ENCODE measurements at regions not wholly inside any gene's neighbourhood (a gene's known extent, or its start where the extent isn't known, plus 50 kb on each side); places are given as distances from the start of the nearest gene placed in this dataset.

DNA sequence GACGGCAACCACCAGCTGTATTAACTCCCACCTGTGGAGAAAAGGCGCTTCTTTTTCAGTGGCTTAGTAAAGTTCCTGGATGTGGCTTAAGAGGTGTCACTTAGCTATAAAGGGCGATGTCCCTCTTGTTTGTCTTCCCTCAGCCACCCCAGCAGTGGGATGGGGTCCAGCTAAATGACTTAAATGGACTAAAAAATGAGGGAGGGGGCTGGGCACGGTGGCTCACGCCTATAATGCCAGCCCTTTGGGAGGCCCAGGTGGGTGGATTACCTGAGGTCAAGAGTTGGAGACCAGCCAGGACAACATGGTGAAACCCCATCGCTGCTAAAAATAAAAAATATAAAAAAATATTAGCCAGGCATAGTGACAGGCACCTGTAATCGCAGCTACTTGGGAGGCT is 667.5 kb upstream of the RBFOX1 start:
- no peaks in the 10 kb centered on the region for H3K36me3 Mint-ChIP-seq
- no peaks in the 10 kb centered on the region for H3K4me1 ChIP-seq (ENCODE audit: control insufficient read depth, insufficient read depth, low read length, poor library complexity, severe bottlenecking)
- no peak overlapping the region for H3K27ac Mint-ChIP-seq
- no peak overlapping the region for H3K4me3 Mint-ChIP-seq
- no peaks in the 10 kb centered on the region for H3K4me1 Mint-ChIP-seq
- no peak overlapping the region for H3K27ac ChIP-seq (ENCODE audit: insufficient read depth, low read length, poor library complexity, severe bottlenecking)
- ATAC-seq (ENCODE audit: low read depth in 2 of 2) (no peak), DNase-seq (no peak)
- H3K4me3 ChIP-seq (ENCODE audit: low read depth, low read length), result no peak overlapping the region
- no peaks in the 10 kb centered on the region for H3K27me3 Mint-ChIP-seq
- H3K9me3 ChIP-seq (ENCODE audit: control insufficient read depth in 2 of 2, low read length in 2 of 2), result no peaks in the 10 kb centered on the region
- H3K27me3 ChIP-seq (ENCODE audit: control insufficient read depth, insufficient read depth, low read length), result no peaks in the 10 kb centered on the region
- H3K9me3 Mint-ChIP-seq, result peaks cover 0 to 6% (median 0%) of the 10 kb centered on the region in 7 donors
- no peaks in the 10 kb centered on the region for H3K36me3 ChIP-seq (ENCODE audit: control insufficient read depth, insufficient read depth, low read length)

DNA sequence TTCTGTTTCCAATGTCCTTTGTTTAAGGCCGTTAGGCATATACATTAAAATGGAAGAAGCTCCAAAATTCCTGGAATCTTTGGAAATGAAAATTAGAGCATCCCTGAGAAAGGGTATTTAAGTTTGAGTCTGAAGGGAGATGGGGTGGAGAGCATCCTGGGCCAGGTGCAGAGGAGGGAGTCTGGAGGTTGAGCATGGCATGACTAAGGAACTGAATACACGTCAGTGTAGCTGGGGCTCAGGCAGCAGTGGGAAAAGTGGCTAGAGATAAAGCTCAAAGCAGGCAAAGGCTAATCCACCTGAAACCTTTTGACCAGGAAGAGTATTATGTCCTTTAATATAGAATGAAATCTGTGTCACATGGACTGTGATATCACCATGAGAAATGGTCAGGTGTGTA is 669.0 kb upstream of the RBFOX1 start:
- H3K27ac Mint-ChIP-seq, result no peak overlapping the region

DNA sequence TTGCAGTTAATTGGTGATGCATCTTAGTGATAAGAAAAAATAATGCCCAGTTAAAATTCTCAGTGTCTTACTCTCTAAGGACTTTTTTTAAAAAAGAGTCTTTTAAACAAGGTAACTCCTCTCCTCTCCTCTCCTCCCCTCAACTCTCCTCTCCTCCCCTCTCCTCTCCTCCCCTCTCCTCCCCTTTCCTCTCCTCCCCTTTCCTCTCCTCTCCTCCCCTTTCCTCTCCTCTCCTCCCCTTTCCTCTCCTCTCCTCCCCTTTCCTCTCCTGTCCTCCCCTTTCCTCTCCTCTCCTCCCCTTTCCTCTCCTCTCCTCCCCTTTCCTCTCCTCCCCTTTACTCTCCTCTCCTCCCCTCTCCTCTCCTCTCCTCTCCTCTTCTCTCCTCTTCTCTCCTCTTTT is 675.9 kb upstream of the RBFOX1 start:
- no peaks in the 10 kb centered on the region for H3K27me3 ChIP-seq (ENCODE audit: control insufficient read depth, insufficient read depth, low read length)
- DNase-seq (no peak), ATAC-seq (ENCODE audit: low read depth in 2 of 2) (no peak)
- no peak overlapping the region for H3K27ac Mint-ChIP-seq
- H3K4me1 Mint-ChIP-seq, result no peaks in the 10 kb centered on the region
- no peaks in the 10 kb centered on the region for H3K27me3 Mint-ChIP-seq
- H3K4me1 ChIP-seq (ENCODE audit: control insufficient read depth, insufficient read depth, low read length, poor library complexity, severe bottlenecking), result no peaks in the 10 kb centered on the region
- no peak overlapping the region for H3K4me3 ChIP-seq (ENCODE audit: low read depth, low read length)
- no peak overlapping the region for H3K27ac ChIP-seq (ENCODE audit: insufficient read depth, low read length, poor library complexity, severe bottlenecking)
- H3K4me3 Mint-ChIP-seq, result no peak overlapping the region
- H3K36me3 ChIP-seq (ENCODE audit: control insufficient read depth, insufficient read depth, low read length), result no peaks in the 10 kb centered on the region
- no peaks in the 10 kb centered on the region for H3K9me3 ChIP-seq (ENCODE audit: control insufficient read depth in 2 of 2, low read length in 2 of 2)
- no peaks in the 10 kb centered on the region for H3K36me3 Mint-ChIP-seq
- H3K9me3 Mint-ChIP-seq, result peaks cover 0 to 13% (median 6%) of the 10 kb centered on the region in 7 donors

More for the DNA sequence above, 669.0 kb upstream of the RBFOX1 start:
- H3K4me3 ChIP-seq (ENCODE audit: low read depth, low read length), result no peak overlapping the region
- Mint-ChIP-seq H3K36me3 (no peaks in the 10 kb centered on the region), H3K4me1 (no peaks in the 10 kb centered on the region), H3K27me3 (no peaks in the 10 kb centered on the region), H3K4me3 (no peak overlapping the region), H3K9me3 (peaks cover 0 to 6% (median 0%) of the 10 kb centered on the region in 7 donors)
- no peak for ATAC-seq (ENCODE audit: low read depth in 2 of 2)
- no peaks in the 10 kb centered on the region for H3K9me3 ChIP-seq (ENCODE audit: control insufficient read depth in 2 of 2, low read length in 2 of 2)
- H3K27me3 ChIP-seq (ENCODE audit: control insufficient read depth, insufficient read depth, low read length), result no peaks in the 10 kb centered on the region
- DNase-seq, result no peak
- H3K27ac ChIP-seq (ENCODE audit: insufficient read depth, low read length, poor library complexity, severe bottlenecking), result no peak overlapping the region
- no peaks in the 10 kb centered on the region for H3K36me3 ChIP-seq (ENCODE audit: control insufficient read depth, insufficient read depth, low read length)
- H3K4me1 ChIP-seq (ENCODE audit: control insufficient read depth, insufficient read depth, low read length, poor library complexity, severe bottlenecking), result no peaks in the 10 kb centered on the region

DNA sequence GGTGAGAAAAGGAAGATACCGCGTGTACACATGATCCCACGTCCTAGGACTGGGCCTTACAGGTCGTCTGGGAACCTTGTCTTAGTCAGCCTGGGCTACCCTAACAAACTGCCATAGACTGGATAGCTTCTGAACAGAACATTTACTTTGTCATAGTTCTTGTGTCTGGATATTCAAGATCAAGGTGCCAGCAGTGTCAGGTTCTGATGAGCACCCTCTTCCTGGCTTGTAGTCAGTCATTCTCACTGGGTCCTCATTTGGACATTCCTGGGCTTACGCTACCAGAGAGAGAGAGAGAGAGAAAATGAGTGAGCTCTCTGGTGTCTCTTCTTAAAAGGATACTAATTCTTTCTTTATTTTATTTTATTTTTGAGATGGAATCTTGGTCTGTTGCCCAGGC is 685.8 kb upstream of the RBFOX1 start:
- H3K4me1 ChIP-seq (ENCODE audit: control insufficient read depth, insufficient read depth, low read length, poor library complexity, severe bottlenecking), result no peaks in the 10 kb centered on the region
- H3K9me3 Mint-ChIP-seq, result peaks cover 0 to 6% (median 0%) of the 10 kb centered on the region in 7 donors

DNA sequence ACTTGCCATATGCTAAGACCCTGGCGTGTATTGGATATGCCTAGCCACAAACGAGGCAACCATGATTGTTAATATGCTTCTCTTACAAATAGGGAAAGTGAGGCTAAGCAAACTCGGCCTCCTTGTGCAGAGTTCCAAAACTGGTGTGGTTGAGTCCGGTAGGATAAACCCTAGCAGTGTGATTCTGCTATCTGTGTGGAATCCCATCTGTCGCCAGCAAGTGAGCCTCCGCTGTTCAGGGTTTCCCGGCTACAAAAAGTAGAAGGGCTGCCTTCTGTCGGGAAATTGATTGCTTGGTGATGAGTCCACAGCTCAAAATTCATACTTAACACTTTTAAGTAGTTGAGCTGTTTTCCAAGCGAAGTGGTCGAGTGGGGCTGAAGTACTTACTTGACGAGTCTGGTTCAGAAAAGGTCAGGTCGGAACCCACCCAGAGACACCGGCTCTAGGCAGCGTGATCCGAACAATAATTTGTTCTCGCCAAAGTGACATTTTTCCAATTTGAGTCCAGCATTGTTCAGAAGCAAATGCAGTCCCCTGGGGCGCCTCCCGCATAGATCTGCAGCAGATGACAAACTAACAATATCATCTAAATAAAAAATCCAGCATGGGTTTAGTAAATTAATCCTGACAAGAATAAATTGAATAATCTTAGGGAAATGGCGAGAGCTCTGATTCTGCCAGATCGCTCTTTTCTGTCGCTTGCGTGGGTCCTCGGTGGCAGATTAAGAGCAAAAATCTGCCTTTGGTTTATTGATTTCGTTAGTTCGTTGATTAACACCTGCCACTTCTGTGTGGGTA is 686.7 kb upstream of the RBFOX1 start:
- Histone ChIP-seq H3K4me1 (ENCODE audit: control insufficient read depth, insufficient read depth, low read length, poor library complexity, severe bottlenecking) (no peaks in the 10 kb centered on the region), H3K27me3 (ENCODE audit: control insufficient read depth, insufficient read depth, low read length) (no peaks in the 10 kb centered on the region), H3K4me3 (ENCODE audit: low read depth, low read length) (no peak overlapping the region), H3K9me3 (ENCODE audit: control insufficient read depth in 2 of 2, low read length in 2 of 2) (no peaks in the 10 kb centered on the region), H3K27ac (ENCODE audit: insufficient read depth, low read length, poor library complexity, severe bottlenecking) (no peak overlapping the region), H3K36me3 (ENCODE audit: control insufficient read depth, insufficient read depth, low read length) (no peaks in the 10 kb centered on the region)
- Mint-ChIP-seq H3K9me3 (no peaks in the 10 kb centered on the region), H3K27me3 (no peaks in the 10 kb centered on the region), H3K36me3 (no peaks in the 10 kb centered on the region), H3K27ac (no peak overlapping the region), H3K4me3 (no peak overlapping the region), H3K4me1 (peaks cover 0 to 8% (median 6%) of the 10 kb centered on the region in 4 donors)
- DNase-seq, result no peak
- ATAC-seq (ENCODE audit: low read depth in 2 of 2), result no peak

More for the DNA sequence above, 685.8 kb upstream of the RBFOX1 start:
- Histone ChIP-seq H3K27me3 (ENCODE audit: control insufficient read depth, insufficient read depth, low read length) (no peaks in the 10 kb centered on the region), H3K27ac (ENCODE audit: insufficient read depth, low read length, poor library complexity, severe bottlenecking) (no peak overlapping the region), H3K9me3 (ENCODE audit: control insufficient read depth in 2 of 2, low read length in 2 of 2) (no peaks in the 10 kb centered on the region), H3K36me3 (ENCODE audit: control insufficient read depth, insufficient read depth, low read length) (no peaks in the 10 kb centered on the region), H3K4me3 (ENCODE audit: low read depth, low read length) (no peak overlapping the region)
- H3K27me3 Mint-ChIP-seq, result no peaks in the 10 kb centered on the region
- no peak overlapping the region for H3K27ac Mint-ChIP-seq
- peaks cover 0 to 8% (median 6%) of the 10 kb centered on the region in 4 donors for H3K4me1 Mint-ChIP-seq
- H3K36me3 Mint-ChIP-seq, result no peaks in the 10 kb centered on the region
- no peak for DNase-seq
- H3K4me3 Mint-ChIP-seq, result no peak overlapping the region
- no peak for ATAC-seq (ENCODE audit: low read depth in 2 of 2)

DNA sequence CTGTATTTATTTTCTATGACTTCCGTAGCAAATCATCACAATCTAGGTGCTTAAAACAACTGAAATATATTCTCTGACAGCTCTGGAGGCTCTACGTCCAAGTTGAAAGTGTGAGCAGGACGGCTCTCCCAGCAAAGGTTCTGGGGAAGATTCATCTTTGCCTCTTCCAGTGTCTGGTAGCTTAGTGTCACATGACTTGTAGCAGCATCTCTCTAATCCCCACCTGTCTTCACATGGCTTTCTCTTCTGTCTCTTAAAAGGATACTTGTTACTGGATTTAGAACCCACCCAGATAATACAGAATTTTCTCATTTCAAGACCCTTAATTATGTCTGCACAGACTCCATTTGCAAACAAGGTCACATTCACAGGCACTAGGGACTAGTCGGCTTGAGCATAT is 687.7 kb upstream of the RBFOX1 start:
- Mint-ChIP-seq H3K9me3 (no peaks in the 10 kb centered on the region), H3K4me1 (peaks cover 0 to 8% (median 6%) of the 10 kb centered on the region in 4 donors), H3K36me3 (no peaks in the 10 kb centered on the region), H3K27ac (no peak overlapping the region), H3K27me3 (no peaks in the 10 kb centered on the region), H3K4me3 (no peak overlapping the region)
- no peak for ATAC-seq (ENCODE audit: low read depth in 2 of 2)
- Histone ChIP-seq H3K4me3 (ENCODE audit: low read depth, low read length) (no peak overlapping the region), H3K27ac (ENCODE audit: insufficient read depth, low read length, poor library complexity, severe bottlenecking) (no peak overlapping the region), H3K4me1 (ENCODE audit: control insufficient read depth, insufficient read depth, low read length, poor library complexity, severe bottlenecking) (no peaks in the 10 kb centered on the region), H3K36me3 (ENCODE audit: control insufficient read depth, insufficient read depth, low read length) (no peaks in the 10 kb centered on the region), H3K27me3 (ENCODE audit: control insufficient read depth, insufficient read depth, low read length) (no peaks in the 10 kb centered on the region), H3K9me3 (ENCODE audit: control insufficient read depth in 2 of 2, low read length in 2 of 2) (no peaks in the 10 kb centered on the region)
- DNase-seq, result no peak

DNA sequence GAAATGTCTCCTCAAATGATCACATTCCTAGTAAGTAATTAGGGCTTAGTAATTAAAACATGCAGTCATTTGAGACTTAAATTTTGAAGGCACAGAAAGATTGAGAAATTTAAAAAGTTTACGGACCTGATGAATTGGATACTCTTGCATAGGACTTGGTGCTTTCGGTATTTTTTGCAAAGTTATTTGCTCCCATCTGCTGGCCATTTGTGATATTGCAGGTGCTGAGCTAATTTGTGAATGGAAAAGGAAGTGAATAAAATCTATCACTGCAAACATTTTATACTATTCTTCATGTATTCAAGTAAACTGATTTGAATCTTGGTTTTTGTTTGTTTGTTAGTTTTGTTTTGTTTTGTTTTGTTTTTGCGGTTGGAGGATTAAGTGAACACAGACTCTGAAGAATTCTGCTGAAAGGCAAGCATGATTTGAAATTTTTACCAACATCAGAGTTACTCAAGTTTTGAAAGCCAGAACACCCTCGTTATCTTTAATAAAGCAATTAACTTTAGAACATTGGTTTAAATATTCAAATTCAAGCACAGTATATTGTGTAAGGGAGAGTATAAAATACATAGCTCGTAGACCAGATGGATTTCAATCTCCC is 689.5 kb upstream of the RBFOX1 start:
- Mint-ChIP-seq H3K4me3 (no peak overlapping the region), H3K4me1 (peaks cover 0 to 8% (median 6%) of the 10 kb centered on the region in 4 donors), H3K27me3 (no peaks in the 10 kb centered on the region), H3K36me3 (no peaks in the 10 kb centered on the region), H3K9me3 (no peaks in the 10 kb centered on the region), H3K27ac (no peak overlapping the region)
- Histone ChIP-seq H3K36me3 (ENCODE audit: control insufficient read depth, insufficient read depth, low read length) (no peaks in the 10 kb centered on the region), H3K4me1 (ENCODE audit: control insufficient read depth, insufficient read depth, low read length, poor library complexity, severe bottlenecking) (no peaks in the 10 kb centered on the region), H3K9me3 (ENCODE audit: control insufficient read depth in 2 of 2, low read length in 2 of 2) (no peaks in the 10 kb centered on the region), H3K27me3 (ENCODE audit: control insufficient read depth, insufficient read depth, low read length) (no peaks in the 10 kb centered on the region), H3K27ac (ENCODE audit: insufficient read depth, low read length, poor library complexity, severe bottlenecking) (no peak overlapping the region), H3K4me3 (ENCODE audit: low read depth, low read length) (no peak overlapping the region)
- ATAC-seq (ENCODE audit: low read depth in 2 of 2), result no peak
- DNase-seq, result peak; percentile 3 to 44 (median 23)

DNA sequence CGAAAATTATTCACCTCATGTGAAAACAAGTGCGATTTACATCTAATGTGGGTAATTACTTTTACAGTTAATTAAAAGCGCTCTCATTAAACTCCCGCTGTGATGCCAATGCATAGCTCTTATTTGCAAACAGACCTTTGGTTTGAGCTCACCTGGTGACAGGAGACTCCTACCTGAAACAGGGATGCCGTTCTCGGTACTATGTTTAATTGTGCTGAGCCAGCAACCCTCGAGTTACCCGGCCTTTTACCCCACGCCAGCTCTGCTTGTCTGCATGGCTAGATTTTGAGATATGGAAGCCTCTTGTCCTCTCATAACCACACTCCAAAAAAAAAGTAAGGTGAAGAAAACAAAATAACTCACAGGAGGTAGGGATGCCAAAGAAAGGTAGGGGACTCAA is 690.4 kb upstream of the RBFOX1 start:
- Mint-ChIP-seq H3K9me3 (no peaks in the 10 kb centered on the region), H3K4me3 (no peak overlapping the region), H3K36me3 (no peaks in the 10 kb centered on the region), H3K27ac (no peak overlapping the region), H3K4me1 (peaks cover 0 to 8% (median 6%) of the 10 kb centered on the region in 4 donors), H3K27me3 (no peaks in the 10 kb centered on the region)
- DNase-seq (no peak), ATAC-seq (ENCODE audit: low read depth in 2 of 2) (no peak)
- Histone ChIP-seq H3K27ac (ENCODE audit: insufficient read depth, low read length, poor library complexity, severe bottlenecking) (no peak overlapping the region), H3K27me3 (ENCODE audit: control insufficient read depth, insufficient read depth, low read length) (no peaks in the 10 kb centered on the region), H3K4me1 (ENCODE audit: control insufficient read depth, insufficient read depth, low read length, poor library complexity, severe bottlenecking) (no peaks in the 10 kb centered on the region), H3K4me3 (ENCODE audit: low read depth, low read length) (no peak overlapping the region), H3K9me3 (ENCODE audit: control insufficient read depth in 2 of 2, low read length in 2 of 2) (no peaks in the 10 kb centered on the region), H3K36me3 (ENCODE audit: control insufficient read depth, insufficient read depth, low read length) (no peaks in the 10 kb centered on the region)
